ENCODE measurements at regions not wholly inside any gene's neighbourhood (a gene's known extent, or its start where the extent isn't known, plus 50 kb on each side); places are given as distances from the start of the nearest gene placed in this dataset.

DNA sequence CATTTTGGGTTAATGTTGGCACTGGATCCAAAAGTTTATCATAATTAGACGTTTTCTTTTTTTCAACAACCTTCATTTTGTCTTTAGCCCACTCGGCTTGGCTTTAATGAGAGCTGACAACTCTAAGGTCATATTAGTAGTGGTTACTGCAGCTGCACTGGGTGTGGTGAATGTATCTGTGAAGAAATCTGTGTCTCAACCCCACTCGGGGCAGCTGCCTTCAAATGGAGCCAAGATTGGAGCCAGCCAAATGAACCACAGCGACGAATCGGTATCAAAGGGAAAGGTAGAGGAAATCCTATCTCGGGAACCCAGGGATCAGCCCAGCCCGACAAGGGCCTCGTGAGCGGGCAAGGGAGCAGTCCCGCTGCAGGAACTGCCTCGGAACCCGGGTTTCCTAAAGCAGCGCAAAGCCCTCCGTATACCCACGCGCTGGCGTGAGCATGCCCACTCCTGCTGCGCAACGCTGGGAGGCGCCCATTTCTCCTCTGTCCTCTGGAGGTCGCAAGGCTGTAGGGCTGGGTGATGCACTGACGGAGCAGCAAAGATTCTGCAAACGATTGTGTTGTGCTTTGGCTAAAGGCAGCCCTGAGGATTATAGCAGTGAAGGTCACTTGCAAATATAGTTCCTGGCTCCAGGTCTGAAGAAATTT, 98.7 kb upstream of the MBL2 start:
- no peak for DNase-seq

DNA sequence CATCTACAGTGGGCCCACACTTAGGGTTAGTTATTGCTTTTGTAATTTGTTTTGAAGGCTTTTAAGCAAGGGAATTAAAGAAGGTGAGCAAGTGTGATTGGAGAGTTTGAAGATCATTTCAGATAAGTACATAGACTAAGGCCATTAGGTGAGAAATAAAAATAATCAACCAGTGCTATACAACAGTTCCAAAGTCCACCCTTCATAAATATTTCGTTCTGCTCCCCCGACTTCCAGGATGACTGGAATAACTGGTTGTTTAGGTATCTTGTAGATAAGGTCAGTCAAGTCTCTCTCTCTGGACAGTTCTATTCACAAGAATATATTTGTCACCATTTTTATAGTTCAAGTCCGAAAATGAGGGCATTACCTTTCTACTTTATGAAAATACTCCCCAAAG, 98.0 kb upstream of the MBL2 start:
- no peak for DNase-seq

- no peak for DNase-seq
Observed at GRCh38 chr10:52869864-52870263, 97.3 kb upstream of the MBL2 start.

DNA sequence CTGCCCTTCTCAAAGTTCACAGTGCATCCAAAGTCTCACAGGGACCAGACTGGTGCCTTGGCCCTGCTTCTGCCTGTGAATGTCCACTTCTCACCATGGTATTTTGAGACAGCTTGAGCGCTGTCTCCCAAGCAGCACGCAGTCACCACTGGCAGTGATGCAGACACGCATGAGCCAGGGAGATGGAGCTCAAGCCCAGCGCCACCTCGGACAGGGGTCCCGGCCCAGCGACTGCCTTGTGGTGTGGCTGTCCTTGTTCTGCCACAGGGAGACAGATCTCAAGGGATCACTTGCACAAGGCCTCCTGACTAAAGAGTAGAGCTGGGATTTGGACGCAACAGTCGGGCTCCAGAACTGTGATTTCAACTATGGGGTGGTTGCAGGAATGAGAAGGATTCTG, 92.6 kb upstream of the MBL2 start:
- no peak for DNase-seq

DNA sequence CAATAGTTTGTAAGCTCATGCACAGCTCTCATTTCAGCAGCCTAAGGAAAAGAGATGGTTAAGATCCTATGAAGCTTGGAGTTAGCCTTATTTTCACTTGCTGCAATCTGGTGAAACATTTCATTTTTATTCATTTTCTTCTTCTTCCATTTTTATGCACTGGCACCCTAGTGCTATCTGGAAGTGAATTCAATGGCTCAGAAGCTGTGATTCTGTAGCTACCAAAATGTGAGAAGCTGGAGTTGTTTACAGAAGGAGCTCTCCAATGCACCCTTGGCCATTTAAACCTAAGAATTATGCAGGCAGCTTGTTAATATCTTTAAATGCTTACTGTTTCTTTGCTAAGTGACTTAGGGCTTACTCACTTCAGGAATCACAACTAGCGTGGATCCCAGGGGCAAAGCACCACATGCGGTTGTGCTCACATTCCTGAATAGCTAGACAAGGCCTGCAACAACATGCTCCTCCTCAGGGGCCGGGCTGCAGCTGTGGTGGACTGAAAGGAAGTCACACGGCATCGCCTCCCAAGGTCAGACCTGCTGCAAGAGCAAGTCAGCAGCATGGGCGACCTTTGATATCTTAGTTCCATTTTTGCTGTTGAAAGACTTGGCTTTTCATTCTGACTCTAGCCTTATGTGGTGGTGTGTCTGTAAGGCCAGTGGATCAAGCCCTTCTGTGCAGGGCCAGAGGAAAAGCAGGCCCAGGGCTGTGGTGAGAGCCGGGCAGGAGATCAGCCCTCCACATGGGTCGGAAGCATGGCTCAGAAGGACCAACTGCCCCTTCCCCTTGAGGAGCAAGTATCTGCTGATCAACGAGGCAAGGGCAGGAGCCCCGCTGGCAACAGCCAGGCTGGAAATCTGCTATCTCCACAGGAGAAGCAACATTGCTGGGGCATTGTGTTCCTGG, 91.9 kb upstream of the MBL2 start:
- DNase-seq = no peak

GRCh38 chr10:52858722-52859121, 86.1 kb upstream of the MBL2 start:
- DNase-seq = no peak

GRCh38 chr10:52855546-52856325, 83.2 kb upstream of the MBL2 start:
- no peak for DNase-seq

DNA sequence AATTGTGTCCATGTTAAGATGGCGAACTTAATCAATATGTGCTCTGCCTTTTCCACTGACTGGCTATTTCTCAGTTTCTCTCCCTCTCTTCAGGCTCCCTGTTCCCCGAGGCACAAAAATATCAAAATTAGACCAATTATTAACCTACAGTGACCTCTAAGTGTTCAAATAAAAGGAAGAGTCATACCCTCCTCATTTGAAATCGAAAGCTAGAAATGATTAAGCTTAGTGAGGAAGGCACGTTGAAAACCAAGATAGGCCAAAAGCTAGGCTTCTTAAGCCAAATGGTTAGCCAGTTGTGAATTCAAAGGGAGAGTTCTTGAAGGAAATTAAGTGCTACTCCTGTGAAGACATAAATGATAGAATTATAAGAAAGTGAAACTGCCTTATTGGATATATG, 81.1 kb upstream of the MBL2 start:
- DNase-seq = no peak

- DNase-seq = no peak
Observed at GRCh38 chr10:52836816-52837215, 64.2 kb upstream of the MBL2 start.

All from T-helper 2 cell (primary cell).